Activated B cell treated with CpG ODN at 0.5 μM for 24 hours (primary cell): ENCODE measurements at regions not wholly inside any gene's neighbourhood (a gene's known extent, or its start where the extent isn't known, plus 50 kb on each side); places are given as distances from the start of the nearest gene placed in this dataset.

Source experiments
- ATAC-seq: fragments of 200-7000 bp; cut with Tn5 transposase; one replicate; pipeline ENCODE4 v1.10.0; 2021; ENCODE audit warnings: low read depth, mild to moderate bottlenecking, moderate library complexity
- CTCF ChIA-PET: fragments of 350-600 bp; sonication (Branson Sonifier 250); formaldehyde crosslinking; loops from one replicate; lab custom pipeline; 2021; ENCODE audit warnings: antibody characterized with exemption; lab: Charles Lee
- POLR2A ChIA-PET: fragments of 350-600 bp; sonication (Branson Sonifier 250); formaldehyde crosslinking; loops from one replicate; lab custom pipeline; 2021; ENCODE audit warnings: antibody characterized with exemption; lab: Charles Lee
- DNase-seq: peaks from one replicate; pipeline ENCODE4 v3.0.0; 2022
- H3K27ac Mint-ChIP-seq: one replicate; pipeline ENCODE4 v1.8.0; 2020; ENCODE audit warnings: mixed read lengths
- H3K27me3 Mint-ChIP-seq: one replicate; pipeline ENCODE4 v1.8.0; 2021; ENCODE audit warnings: mixed read lengths
- H3K36me3 Mint-ChIP-seq: one replicate; pipeline ENCODE4 v1.8.0; 2021; ENCODE audit warnings: low read depth, mixed read lengths
- H3K4me1 Mint-ChIP-seq: one replicate; pipeline ENCODE4 v1.8.0; 2021; ENCODE audit warnings: mixed read lengths
- H3K4me3 Mint-ChIP-seq: one replicate; pipeline ENCODE4 v1.8.0; 2020; ENCODE audit warnings: mild to moderate bottlenecking, mixed read lengths
- H3K9me3 Mint-ChIP-seq: one replicate; pipeline ENCODE4 v1.8.0; 2020; ENCODE audit warnings: mixed read lengths
- CTCF ChIP-seq: fragments of 200-600 bp; IDR thresholded peaks from one replicate; pipeline ENCODE4 v1.8.0; 2022; ENCODE audit warnings: antibody characterized with exemption, mild to moderate bottlenecking
- intact Hi-C: fragments of 100-400 bp; cut with micrococcal nuclease; formaldehyde crosslinking; loops from one replicate; pipeline ENCODE4 v1.15.1; 2024

- peaks cover 4% of the 10 kb centered on the region for H3K4me1 Mint-ChIP-seq
- no peak overlapping the region for H3K27ac Mint-ChIP-seq
- H3K4me3 Mint-ChIP-seq, result no peak overlapping the region
- DNase-seq (no peak), ATAC-seq (peak; percentile 64)
- POLR2A ChIA-PET, result no interaction called here
- no peaks in the 10 kb centered on the region for H3K36me3 Mint-ChIP-seq
- H3K9me3 Mint-ChIP-seq, result peaks cover 3% of the 10 kb centered on the region
- no peak for TF ChIP-seq CTCF
- CTCF ChIA-PET, result no interaction called here
- H3K27me3 Mint-ChIP-seq, result no peaks in the 10 kb centered on the region
- intact Hi-C loops, result no loop called here
These were observed 265.1 kb upstream of the PRDM1 start for GRCh38 chr6:105821027-105821426.

DNA sequence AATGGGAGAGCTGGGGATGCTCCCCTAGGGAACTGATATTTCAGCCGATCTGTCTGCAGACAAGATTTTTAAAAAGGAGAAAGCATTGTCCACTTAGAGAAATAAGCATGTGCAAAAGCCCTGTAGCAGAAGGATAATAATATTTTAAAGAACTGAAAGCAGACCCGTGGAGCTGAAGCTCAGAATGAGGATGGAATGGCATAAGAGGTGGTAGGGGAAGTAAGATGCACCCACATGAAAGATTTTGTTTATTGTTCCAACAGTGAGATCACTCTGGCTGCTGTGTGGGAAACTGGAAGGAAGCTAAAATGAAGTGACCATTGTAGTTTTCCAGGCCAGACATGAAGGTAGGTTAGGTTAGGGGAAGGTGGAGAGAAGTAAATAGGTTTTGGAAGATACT lies 266.4 kb upstream of the PRDM1 start:
- Mint-ChIP-seq H3K36me3 (no peaks in the 10 kb centered on the region), H3K4me3 (no peak overlapping the region), H3K4me1 (peaks cover 4% of the 10 kb centered on the region), H3K27ac (no peak overlapping the region), H3K9me3 (peaks cover 3% of the 10 kb centered on the region), H3K27me3 (no peaks in the 10 kb centered on the region)
- ChIA-PET CTCF (no interaction called here), POLR2A (no interaction called here)
- TF ChIP-seq CTCF, result no peak
- ATAC-seq (no peak), DNase-seq (no peak)
- intact Hi-C loops, result no loop called here

GRCh38 chr6:105818505-105818904 lies 267.6 kb upstream of the PRDM1 start:
- H3K27me3 Mint-ChIP-seq, result no peaks in the 10 kb centered on the region
- ChIA-PET POLR2A (no interaction called here), CTCF (no interaction called here)
- no peak overlapping the region for H3K4me3 Mint-ChIP-seq
- no peaks in the 10 kb centered on the region for H3K4me1 Mint-ChIP-seq
- ATAC-seq, result no peak
- H3K9me3 Mint-ChIP-seq, result peaks cover 3% of the 10 kb centered on the region
- DNase-seq, result no peak
- intact Hi-C loops, result no loop called here
- H3K36me3 Mint-ChIP-seq, result no peaks in the 10 kb centered on the region
- H3K27ac Mint-ChIP-seq, result no peak overlapping the region
- TF ChIP-seq CTCF, result no peak

GRCh38 chr6:105817961-105818360 lies 268.2 kb upstream of the PRDM1 start:
- intact Hi-C loops, result no loop called here
- DNase-seq (no peak), ATAC-seq (no peak)
- H3K27ac Mint-ChIP-seq, result no peak overlapping the region
- peaks cover 3% of the 10 kb centered on the region for H3K9me3 Mint-ChIP-seq
- no peaks in the 10 kb centered on the region for H3K36me3 Mint-ChIP-seq
- POLR2A ChIA-PET, result no interaction called here
- no peaks in the 10 kb centered on the region for H3K27me3 Mint-ChIP-seq
- CTCF ChIA-PET, result no interaction called here
- no peaks in the 10 kb centered on the region for H3K4me1 Mint-ChIP-seq
- H3K4me3 Mint-ChIP-seq, result no peak overlapping the region
- TF ChIP-seq CTCF, result no peak

DNA sequence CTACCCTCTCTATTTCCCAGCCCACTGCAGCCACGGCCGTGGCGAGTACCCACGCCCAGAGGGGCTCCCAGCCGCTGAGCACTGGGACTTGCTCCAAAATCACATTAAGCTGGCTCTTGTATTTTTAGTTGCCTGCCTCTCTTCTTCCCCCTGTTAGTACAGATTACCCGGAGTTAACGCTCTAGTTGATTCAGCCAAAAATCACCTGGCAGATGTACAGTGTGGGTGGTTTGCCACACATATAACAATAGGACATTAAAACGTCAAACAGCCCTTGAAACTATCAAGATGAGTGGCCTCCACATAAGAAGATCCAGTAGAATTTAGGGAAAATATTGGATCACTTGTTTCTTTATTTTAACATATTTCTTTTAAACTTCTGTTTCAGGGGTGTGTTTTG lies 268.8 kb upstream of the PRDM1 start:
- no peak for DNase-seq
- no peak for ATAC-seq
- no peak for TF ChIP-seq CTCF
- H3K4me1 Mint-ChIP-seq, result no peaks in the 10 kb centered on the region
- no peaks in the 10 kb centered on the region for H3K27me3 Mint-ChIP-seq
- no peak overlapping the region for H3K4me3 Mint-ChIP-seq
- peaks cover 3% of the 10 kb centered on the region for H3K9me3 Mint-ChIP-seq
- no peak overlapping the region for H3K27ac Mint-ChIP-seq
- POLR2A ChIA-PET, result no interaction called here
- CTCF ChIA-PET, result no interaction called here
- intact Hi-C loops, result no loop called here
- H3K36me3 Mint-ChIP-seq, result no peaks in the 10 kb centered on the region
